H54 (cell line): ENCODE measurements at regions not wholly inside any gene's neighbourhood (a gene's known extent, or its start where the extent isn't known, plus 50 kb on each side); places are given as distances from the start of the nearest gene placed in this dataset.
A peak's percentile ranks its signal among the peaks of the same experiment; 100 is the strongest.

Experiments
- DNase-seq: peaks from one replicate; pipeline ENCODE4 v3.0.0; 2011; ENCODE audit warnings: low spot score, mixed read lengths; ENCODE audit not compliant: insufficient read length
- FAIRE-seq: peaks from 3 replicates; lab custom pipeline; 2011; peaks lifted over from hg19 to GRCh38; lab: Jason Lieb, UNC
- POLR2A ChIP-seq: IDR thresholded peaks from 2 replicates; pipeline ENCODE4 v1.6.1; 2011; ENCODE audit warnings: low read depth, mild to moderate bottlenecking, low read length

- DNase-seq (no peak), FAIRE-seq (no peak)
- TF ChIP-seq POLR2A, result no peak
These were observed 102.7 kb downstream of the OLFM4 start for GRCh38 chr13:53131361-53131760.

- DNase-seq, result no peak
- no peak for FAIRE-seq
- TF ChIP-seq POLR2A, result no peak
These were observed 106.7 kb downstream of the OLFM4 start for GRCh38 chr13:53135301-53135700.

GRCh38 chr13:53136554-53137215, 108.1 kb downstream of the OLFM4 start:
- FAIRE-seq (no peak), DNase-seq (no peak)
- TF ChIP-seq POLR2A, result no peak

GRCh38 chr13:53137779-53138178, 109.2 kb downstream of the OLFM4 start:
- FAIRE-seq (no peak), DNase-seq (no peak)
- TF ChIP-seq POLR2A, result no peak

GRCh38 chr13:53138376-53139036, 109.9 kb downstream of the OLFM4 start:
- no peak for FAIRE-seq
- DNase-seq, result no peak
- no peak for TF ChIP-seq POLR2A

GRCh38 chr13:53141336-53141735, 112.7 kb downstream of the OLFM4 start:
- TF ChIP-seq POLR2A, result no peak
- no peak for DNase-seq
- no peak for FAIRE-seq

GRCh38 chr13:53142306-53142705, 113.7 kb downstream of the OLFM4 start:
- no peak for DNase-seq
- no peak for FAIRE-seq
- no peak for TF ChIP-seq POLR2A

GRCh38 chr13:53143757-53144339, 115.2 kb downstream of the OLFM4 start:
- DNase-seq, result no peak
- TF ChIP-seq POLR2A, result no peak
- no peak for FAIRE-seq

- no peak for DNase-seq
- FAIRE-seq, result no peak
- TF ChIP-seq POLR2A, result no peak
These were observed 116.2 kb downstream of the OLFM4 start for GRCh38 chr13:53144826-53145225.

- FAIRE-seq (no peak), DNase-seq (peak; percentile 19)
- no peak for TF ChIP-seq POLR2A
These were observed 122.0 kb downstream of the OLFM4 start for GRCh38 chr13:53150568-53150967.

- DNase-seq (peak; percentile 5), FAIRE-seq (no peak)
- TF ChIP-seq POLR2A, result no peak
These were observed 122.9 kb downstream of the OLFM4 start for GRCh38 chr13:53151336-53152056.

GRCh38 chr13:53152057-53152421, 123.4 kb downstream of the OLFM4 start:
- no peak for TF ChIP-seq POLR2A
- FAIRE-seq, result no peak

GRCh38 chr13:53158201-53158600, 129.6 kb downstream of the OLFM4 start:
- TF ChIP-seq POLR2A, result no peak
- no peak for FAIRE-seq
- no peak for DNase-seq

More at GRCh38 chr13:53152057-53152421, 123.4 kb downstream of the OLFM4 start:
- no peak for DNase-seq

GRCh38 chr13:53159431-53159830, 130.8 kb downstream of the OLFM4 start:
- DNase-seq (no peak), FAIRE-seq (no peak)
- no peak for TF ChIP-seq POLR2A
